ENCODE measurements at regions not wholly inside any gene's neighbourhood (a gene's known extent, or its start where the extent isn't known, plus 50 kb on each side); places are given as distances from the start of the nearest gene placed in this dataset.

DNA sequence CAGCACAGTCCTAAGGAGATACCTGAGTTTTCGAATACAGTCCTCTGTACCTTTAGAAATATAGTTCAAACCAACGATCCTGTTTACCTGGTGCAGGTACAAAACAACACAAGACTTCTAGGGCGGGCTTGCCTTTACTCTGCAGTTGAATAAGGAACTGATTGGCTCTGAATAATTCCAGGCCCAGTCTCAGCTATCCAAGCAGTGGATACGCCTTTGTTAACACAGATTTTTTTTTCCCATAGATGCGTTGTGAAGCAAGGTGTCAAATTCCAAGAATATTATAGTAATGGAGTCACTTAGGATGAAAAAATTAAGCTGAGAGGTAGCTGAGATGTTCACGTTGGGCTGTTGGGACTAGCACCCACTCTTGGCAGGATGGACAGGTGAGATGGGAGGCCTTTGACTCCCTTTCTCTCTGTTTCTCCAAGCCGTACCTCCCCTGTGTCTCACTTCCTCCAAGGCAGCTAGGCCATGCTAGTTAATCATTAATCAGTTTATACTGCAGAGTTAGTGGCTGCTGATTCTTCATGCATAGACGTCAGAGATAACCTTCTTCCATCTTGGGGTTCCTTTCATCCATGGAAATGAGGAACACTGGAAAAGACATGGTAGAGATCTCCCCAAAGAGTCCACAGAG is 380.8 kb upstream of the ACVR2A start:
- TF ChIP-seq, protein P1, sequence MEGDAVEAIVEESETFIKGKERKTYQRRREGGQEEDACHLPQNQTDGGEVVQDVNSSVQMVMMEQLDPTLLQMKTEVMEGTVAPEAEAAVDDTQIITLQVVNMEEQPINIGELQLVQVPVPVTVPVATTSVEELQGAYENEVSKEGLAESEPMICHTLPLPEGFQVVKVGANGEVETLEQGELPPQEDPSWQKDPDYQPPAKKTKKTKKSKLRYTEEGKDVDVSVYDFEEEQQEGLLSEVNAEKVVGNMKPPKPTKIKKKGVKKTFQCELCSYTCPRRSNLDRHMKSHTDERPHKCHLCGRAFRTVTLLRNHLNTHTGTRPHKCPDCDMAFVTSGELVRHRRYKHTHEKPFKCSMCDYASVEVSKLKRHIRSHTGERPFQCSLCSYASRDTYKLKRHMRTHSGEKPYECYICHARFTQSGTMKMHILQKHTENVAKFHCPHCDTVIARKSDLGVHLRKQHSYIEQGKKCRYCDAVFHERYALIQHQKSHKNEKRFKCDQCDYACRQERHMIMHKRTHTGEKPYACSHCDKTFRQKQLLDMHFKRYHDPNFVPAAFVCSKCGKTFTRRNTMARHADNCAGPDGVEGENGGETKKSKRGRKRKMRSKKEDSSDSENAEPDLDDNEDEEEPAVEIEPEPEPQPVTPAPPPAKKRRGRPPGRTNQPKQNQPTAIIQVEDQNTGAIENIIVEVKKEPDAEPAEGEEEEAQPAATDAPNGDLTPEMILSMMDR (IDR thresholded peaks at IDR 0.05; ENCODE audit: insufficient read depth, low read length), result no peak
- TF ChIP-seq, protein P2, sequence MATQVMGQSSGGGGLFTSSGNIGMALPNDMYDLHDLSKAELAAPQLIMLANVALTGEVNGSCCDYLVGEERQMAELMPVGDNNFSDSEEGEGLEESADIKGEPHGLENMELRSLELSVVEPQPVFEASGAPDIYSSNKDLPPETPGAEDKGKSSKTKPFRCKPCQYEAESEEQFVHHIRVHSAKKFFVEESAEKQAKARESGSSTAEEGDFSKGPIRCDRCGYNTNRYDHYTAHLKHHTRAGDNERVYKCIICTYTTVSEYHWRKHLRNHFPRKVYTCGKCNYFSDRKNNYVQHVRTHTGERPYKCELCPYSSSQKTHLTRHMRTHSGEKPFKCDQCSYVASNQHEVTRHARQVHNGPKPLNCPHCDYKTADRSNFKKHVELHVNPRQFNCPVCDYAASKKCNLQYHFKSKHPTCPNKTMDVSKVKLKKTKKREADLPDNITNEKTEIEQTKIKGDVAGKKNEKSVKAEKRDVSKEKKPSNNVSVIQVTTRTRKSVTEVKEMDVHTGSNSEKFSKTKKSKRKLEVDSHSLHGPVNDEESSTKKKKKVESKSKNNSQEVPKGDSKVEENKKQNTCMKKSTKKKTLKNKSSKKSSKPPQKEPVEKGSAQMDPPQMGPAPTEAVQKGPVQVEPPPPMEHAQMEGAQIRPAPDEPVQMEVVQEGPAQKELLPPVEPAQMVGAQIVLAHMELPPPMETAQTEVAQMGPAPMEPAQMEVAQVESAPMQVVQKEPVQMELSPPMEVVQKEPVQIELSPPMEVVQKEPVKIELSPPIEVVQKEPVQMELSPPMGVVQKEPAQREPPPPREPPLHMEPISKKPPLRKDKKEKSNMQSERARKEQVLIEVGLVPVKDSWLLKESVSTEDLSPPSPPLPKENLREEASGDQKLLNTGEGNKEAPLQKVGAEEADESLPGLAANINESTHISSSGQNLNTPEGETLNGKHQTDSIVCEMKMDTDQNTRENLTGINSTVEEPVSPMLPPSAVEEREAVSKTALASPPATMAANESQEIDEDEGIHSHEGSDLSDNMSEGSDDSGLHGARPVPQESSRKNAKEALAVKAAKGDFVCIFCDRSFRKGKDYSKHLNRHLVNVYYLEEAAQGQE (IDR thresholded peaks at IDR 0.05; ENCODE audit: insufficient replicate concordance, low read depth), result no peak
- TF ChIP-seq POLR2AphosphoS5 (IDR thresholded peaks at IDR 0.05; ENCODE audit: low read depth), result no peak

Data from HL-60 (cell line).